PC-3 (cell line): ENCODE measurements at regions not wholly inside any gene's neighbourhood (a gene's known extent, or its start where the extent isn't known, plus 50 kb on each side); places are given as distances from the start of the nearest gene placed in this dataset.

ENCODE experiments used
- EZH2 ChIP-seq: fragments of 300-600 bp; sonication (generic); IDR thresholded peaks from one replicate; pipeline ENCODE4 v1.6.1; 2017; ENCODE audit warnings: antibody characterized with exemption, mild to moderate bottlenecking, low read length; ENCODE audit not compliant: unreplicated experiment
- EZH2phosphoT487 ChIP-seq: fragments of 300-600 bp; sonication (generic); IDR thresholded peaks from 2 replicates; pipeline ENCODE4 v1.6.1; 2018; ENCODE audit warnings: mild to moderate bottlenecking, antibody characterized with exemption, low read length, borderline replicate concordance
- TF ChIP-seq, protein P1 (sequence below): fragments of 300-600 bp; sonication (generic); conservative IDR thresholded peaks from 2 replicates; pipeline ENCODE4 v1.5.1; 2017; ENCODE audit warnings: antibody characterized with exemption, low read depth, mild to moderate bottlenecking, low read length

DNA sequence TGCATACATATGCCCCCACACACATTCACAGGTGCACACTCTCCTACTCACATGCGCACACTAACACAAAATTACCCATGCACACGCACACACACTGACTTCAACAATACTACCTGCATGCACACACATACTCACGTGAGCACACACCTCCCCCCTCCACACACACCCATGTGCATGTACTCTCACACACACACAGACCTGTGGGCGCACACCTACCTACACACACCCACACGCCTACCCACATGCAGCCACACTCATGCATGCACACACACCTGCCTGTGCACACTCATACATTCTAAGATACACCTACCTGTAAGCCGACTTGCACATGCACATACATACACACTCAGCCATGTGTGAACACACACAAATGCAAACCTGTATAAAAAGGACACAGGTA lies 97.3 kb upstream of the GSC start:
- TF ChIP-seq, protein P1, sequence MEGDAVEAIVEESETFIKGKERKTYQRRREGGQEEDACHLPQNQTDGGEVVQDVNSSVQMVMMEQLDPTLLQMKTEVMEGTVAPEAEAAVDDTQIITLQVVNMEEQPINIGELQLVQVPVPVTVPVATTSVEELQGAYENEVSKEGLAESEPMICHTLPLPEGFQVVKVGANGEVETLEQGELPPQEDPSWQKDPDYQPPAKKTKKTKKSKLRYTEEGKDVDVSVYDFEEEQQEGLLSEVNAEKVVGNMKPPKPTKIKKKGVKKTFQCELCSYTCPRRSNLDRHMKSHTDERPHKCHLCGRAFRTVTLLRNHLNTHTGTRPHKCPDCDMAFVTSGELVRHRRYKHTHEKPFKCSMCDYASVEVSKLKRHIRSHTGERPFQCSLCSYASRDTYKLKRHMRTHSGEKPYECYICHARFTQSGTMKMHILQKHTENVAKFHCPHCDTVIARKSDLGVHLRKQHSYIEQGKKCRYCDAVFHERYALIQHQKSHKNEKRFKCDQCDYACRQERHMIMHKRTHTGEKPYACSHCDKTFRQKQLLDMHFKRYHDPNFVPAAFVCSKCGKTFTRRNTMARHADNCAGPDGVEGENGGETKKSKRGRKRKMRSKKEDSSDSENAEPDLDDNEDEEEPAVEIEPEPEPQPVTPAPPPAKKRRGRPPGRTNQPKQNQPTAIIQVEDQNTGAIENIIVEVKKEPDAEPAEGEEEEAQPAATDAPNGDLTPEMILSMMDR = no peak
- TF ChIP-seq EZH2phosphoT487 = no peak
- no peak for TF ChIP-seq EZH2
